K562 (cell line): ENCODE measurements at regions not wholly inside any gene's neighbourhood (a gene's known extent, or its start where the extent isn't known, plus 50 kb on each side); places are given as distances from the start of the nearest gene placed in this dataset.

Source experiments
- BRF1 ChIP-seq: IDR thresholded peaks from 3 replicates; pipeline ENCODE4 v1.6.1; 2011; ENCODE audit warnings: borderline replicate concordance, mild to moderate bottlenecking; ENCODE audit not compliant: insufficient read length; ENCODE audit errors: extremely low read depth
- CHD1 ChIP-seq: fragments of 200-600 bp; sonication (generic); IDR thresholded peaks from one replicate; pipeline ENCODE4 v1.6.1; 2012; ENCODE audit warnings: mild to moderate bottlenecking, moderate library complexity, low read length, inconsistent platforms
- FIP1L1 ChIP-seq: fragments of 200-400 bp; formaldehyde crosslinking; IDR thresholded peaks from 2 replicates; pipeline ENCODE4 v1.6.1; 2018; ENCODE audit warnings: mild to moderate bottlenecking, low read depth, low read length; ENCODE audit not compliant: poor library complexity, severe bottlenecking
- FOS ChIP-seq: IDR thresholded peaks from 3 replicates; pipeline ENCODE4 v1.6.1; 2011; ENCODE audit not compliant: insufficient read length; ENCODE audit errors: extremely low read depth
- HNRNPH1 ChIP-seq: fragments of 200-400 bp; formaldehyde crosslinking; optimal IDR thresholded peaks from 2 replicates; pipeline ENCODE3; 2017; ENCODE audit warnings: low read depth, mild to moderate bottlenecking, low read length, moderate library complexity
- POLR2G ChIP-seq: fragments of 200-400 bp; formaldehyde crosslinking; IDR thresholded peaks from 2 replicates; pipeline ENCODE4 v1.6.1; 2017; ENCODE audit warnings: low read depth, mild to moderate bottlenecking, antibody characterized with exemption, low read length, moderate library complexity
- PRPF4 ChIP-seq: fragments of 200-400 bp; formaldehyde crosslinking; IDR thresholded peaks from one replicate; pipeline ENCODE4 v1.6.1; 2017; ENCODE audit warnings: low read length, low read depth, mild to moderate bottlenecking; ENCODE audit not compliant: insufficient read depth, poor library complexity, severe bottlenecking
- ZFP1 ChIP-seq: fragments of 450-650 bp; formaldehyde crosslinking; IDR thresholded peaks from 2 replicates; pipeline ENCODE4 v1.4.0; 2020; ENCODE audit warnings: mild to moderate bottlenecking, mixed read lengths
- TF ChIP-seq, protein P1 (sequence below): fragments of 450-650 bp; IDR thresholded peaks from 2 replicates; pipeline ENCODE4 v1.6.1; 2018; ENCODE audit not compliant: partially characterized antibody
- TF ChIP-seq, protein P2 (sequence below): fragments of 200-800 bp; sonication (Bioruptor generic); IDR thresholded peaks from 2 replicates; pipeline ENCODE4 v1.6.1; 2016; ENCODE audit warnings: missing genetic modification characterization, missing compliant biosample characterization
- TF ChIP-seq, protein P3 (sequence below), 3 experiments: IDR thresholded peaks in 2 of 3; conservative IDR thresholded peaks in 1 of 3; 2 replicates each; pipeline ENCODE4 v1.5.1; 2011 to 2012; ENCODE audit warnings: low read length in 3 of 3, mild to moderate bottlenecking in 3 of 3, control low read depth in 2 of 3, improper control_type of control experiment in 1 of 3, inconsistent platforms in 1 of 3, low read depth in 1 of 3, mixed read lengths in 1 of 3, moderate library complexity in 1 of 3; ENCODE audit not compliant: insufficient read depth in 2 of 3

DNA sequence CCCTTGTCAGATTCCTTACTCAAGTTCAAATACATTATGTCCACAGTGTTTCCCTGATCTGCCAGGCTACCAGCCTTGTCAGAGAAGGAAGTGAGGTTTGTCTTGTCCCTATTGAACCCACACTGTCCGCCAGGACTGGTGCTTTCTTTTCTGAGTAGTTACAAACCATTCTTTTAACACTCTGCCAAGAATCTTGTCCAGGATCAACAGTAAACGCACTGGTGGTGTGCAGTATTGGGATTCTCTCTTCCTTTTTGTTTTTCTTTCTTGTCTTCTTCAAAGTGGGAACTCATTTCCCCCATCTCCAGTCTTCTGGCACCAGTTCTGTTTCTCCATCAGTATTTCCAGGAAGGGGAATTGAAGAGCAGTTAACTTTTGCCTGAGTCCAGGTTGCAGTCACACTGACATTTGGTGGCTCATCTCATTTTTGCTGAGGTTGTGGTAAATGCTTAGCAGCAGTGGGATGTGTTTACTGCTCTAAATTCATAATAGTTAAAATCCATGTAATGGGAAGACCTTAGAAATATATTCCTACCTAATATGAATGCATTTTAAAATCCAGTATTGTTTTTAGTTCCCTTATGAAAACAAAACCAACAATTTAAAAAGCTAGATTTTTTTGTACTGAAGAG is 295.3 kb downstream of the PRL start:
- TF ChIP-seq, protein P1, sequence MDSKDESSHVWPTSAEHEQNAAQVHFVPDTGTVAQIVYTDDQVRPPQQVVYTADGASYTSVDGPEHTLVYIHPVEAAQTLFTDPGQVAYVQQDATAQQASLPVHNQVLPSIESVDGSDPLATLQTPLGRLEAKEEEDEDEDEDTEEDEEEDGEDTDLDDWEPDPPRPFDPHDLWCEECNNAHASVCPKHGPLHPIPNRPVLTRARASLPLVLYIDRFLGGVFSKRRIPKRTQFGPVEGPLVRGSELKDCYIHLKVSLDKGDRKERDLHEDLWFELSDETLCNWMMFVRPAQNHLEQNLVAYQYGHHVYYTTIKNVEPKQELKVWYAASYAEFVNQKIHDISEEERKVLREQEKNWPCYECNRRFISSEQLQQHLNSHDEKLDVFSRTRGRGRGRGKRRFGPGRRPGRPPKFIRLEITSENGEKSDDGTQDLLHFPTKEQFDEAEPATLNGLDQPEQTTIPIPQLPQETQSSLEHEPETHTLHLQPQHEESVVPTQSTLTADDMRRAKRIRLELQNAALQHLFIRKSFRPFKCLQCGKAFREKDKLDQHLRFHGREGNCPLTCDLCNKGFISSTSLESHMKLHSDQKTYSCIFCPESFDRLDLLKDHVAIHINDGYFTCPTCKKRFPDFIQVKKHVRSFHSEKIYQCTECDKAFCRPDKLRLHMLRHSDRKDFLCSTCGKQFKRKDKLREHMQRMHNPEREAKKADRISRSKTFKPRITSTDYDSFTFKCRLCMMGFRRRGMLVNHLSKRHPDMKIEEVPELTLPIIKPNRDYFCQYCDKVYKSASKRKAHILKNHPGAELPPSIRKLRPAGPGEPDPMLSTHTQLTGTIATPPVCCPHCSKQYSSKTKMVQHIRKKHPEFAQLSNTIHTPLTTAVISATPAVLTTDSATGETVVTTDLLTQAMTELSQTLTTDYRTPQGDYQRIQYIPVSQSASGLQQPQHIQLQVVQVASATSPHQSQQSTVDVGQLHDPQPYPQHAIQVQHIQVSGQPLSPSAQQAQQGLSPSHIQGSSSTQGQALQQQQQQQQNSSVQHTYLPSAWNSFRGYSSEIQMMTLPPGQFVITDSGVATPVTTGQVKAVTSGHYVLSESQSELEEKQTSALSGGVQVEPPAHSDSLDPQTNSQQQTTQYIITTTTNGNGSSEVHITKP: no peak
- TF ChIP-seq BRF1: no peak
- TF ChIP-seq POLR2G: no peak
- TF ChIP-seq, protein P2, sequence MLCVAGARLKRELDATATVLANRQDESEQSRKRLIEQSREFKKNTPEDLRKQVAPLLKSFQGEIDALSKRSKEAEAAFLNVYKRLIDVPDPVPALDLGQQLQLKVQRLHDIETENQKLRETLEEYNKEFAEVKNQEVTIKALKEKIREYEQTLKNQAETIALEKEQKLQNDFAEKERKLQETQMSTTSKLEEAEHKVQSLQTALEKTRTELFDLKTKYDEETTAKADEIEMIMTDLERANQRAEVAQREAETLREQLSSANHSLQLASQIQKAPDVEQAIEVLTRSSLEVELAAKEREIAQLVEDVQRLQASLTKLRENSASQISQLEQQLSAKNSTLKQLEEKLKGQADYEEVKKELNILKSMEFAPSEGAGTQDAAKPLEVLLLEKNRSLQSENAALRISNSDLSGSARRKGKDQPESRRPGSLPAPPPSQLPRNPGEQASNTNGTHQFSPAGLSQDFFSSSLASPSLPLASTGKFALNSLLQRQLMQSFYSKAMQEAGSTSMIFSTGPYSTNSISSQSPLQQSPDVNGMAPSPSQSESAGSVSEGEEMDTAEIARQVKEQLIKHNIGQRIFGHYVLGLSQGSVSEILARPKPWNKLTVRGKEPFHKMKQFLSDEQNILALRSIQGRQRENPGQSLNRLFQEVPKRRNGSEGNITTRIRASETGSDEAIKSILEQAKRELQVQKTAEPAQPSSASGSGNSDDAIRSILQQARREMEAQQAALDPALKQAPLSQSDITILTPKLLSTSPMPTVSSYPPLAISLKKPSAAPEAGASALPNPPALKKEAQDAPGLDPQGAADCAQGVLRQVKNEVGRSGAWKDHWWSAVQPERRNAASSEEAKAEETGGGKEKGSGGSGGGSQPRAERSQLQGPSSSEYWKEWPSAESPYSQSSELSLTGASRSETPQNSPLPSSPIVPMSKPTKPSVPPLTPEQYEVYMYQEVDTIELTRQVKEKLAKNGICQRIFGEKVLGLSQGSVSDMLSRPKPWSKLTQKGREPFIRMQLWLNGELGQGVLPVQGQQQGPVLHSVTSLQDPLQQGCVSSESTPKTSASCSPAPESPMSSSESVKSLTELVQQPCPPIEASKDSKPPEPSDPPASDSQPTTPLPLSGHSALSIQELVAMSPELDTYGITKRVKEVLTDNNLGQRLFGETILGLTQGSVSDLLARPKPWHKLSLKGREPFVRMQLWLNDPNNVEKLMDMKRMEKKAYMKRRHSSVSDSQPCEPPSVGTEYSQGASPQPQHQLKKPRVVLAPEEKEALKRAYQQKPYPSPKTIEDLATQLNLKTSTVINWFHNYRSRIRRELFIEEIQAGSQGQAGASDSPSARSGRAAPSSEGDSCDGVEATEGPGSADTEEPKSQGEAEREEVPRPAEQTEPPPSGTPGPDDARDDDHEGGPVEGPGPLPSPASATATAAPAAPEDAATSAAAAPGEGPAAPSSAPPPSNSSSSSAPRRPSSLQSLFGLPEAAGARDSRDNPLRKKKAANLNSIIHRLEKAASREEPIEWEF (CRISPR knock-in tag): no peak
- no peak for TF ChIP-seq CHD1
- no peak for TF ChIP-seq HNRNPH1
- no peak for TF ChIP-seq ZFP1 (CRISPR knock-in tag)
- TF ChIP-seq, protein P3, sequence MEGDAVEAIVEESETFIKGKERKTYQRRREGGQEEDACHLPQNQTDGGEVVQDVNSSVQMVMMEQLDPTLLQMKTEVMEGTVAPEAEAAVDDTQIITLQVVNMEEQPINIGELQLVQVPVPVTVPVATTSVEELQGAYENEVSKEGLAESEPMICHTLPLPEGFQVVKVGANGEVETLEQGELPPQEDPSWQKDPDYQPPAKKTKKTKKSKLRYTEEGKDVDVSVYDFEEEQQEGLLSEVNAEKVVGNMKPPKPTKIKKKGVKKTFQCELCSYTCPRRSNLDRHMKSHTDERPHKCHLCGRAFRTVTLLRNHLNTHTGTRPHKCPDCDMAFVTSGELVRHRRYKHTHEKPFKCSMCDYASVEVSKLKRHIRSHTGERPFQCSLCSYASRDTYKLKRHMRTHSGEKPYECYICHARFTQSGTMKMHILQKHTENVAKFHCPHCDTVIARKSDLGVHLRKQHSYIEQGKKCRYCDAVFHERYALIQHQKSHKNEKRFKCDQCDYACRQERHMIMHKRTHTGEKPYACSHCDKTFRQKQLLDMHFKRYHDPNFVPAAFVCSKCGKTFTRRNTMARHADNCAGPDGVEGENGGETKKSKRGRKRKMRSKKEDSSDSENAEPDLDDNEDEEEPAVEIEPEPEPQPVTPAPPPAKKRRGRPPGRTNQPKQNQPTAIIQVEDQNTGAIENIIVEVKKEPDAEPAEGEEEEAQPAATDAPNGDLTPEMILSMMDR (IDR thresholded peaks at IDR 0.05 in 2 of 3, conservative IDR thresholded peaks at IDR 0.05 in 1 of 3; ENCODE audit: insufficient read depth in 2 of 3, low read depth in 1 of 3, low read length in 3 of 3): no peak
- TF ChIP-seq FIP1L1: no peak
- TF ChIP-seq FOS: no peak
- no peak for TF ChIP-seq PRPF4
